ENCODE measurements at regions not wholly inside any gene's neighbourhood (a gene's known extent, or its start where the extent isn't known, plus 50 kb on each side); places are given as distances from the start of the nearest gene placed in this dataset.

GRCh38 chr9:106535439-106535838, 327.5 kb upstream of the ZNF462 start:
- Mint-ChIP-seq H3K27me3 (ENCODE audit: low read depth) (no peaks in the 10 kb centered on the region), H3K27ac (no peak overlapping the region), H3K9me3 (no peaks in the 10 kb centered on the region), H3K4me1 (peaks cover 6% of the 10 kb centered on the region), H3K36me3 (no peaks in the 10 kb centered on the region), H3K4me3 (no peak overlapping the region)
- DNase-seq (ENCODE audit: low spot score) (no peak), ATAC-seq (no peak)
- POLR2A ChIA-PET, result interaction anchor here (0.6 to 1.0 kb wide), 2 partner anchors 11 to 328 kb away, joined by 3 to 4 read pairs; no protein-coding TSS in a partner anchor
- no peak for TF ChIP-seq HMGXB4 (CRISPR knock-in tag; IDR thresholded peaks at IDR 0.05)
- CTCF ChIA-PET, result no interaction called here

DNA sequence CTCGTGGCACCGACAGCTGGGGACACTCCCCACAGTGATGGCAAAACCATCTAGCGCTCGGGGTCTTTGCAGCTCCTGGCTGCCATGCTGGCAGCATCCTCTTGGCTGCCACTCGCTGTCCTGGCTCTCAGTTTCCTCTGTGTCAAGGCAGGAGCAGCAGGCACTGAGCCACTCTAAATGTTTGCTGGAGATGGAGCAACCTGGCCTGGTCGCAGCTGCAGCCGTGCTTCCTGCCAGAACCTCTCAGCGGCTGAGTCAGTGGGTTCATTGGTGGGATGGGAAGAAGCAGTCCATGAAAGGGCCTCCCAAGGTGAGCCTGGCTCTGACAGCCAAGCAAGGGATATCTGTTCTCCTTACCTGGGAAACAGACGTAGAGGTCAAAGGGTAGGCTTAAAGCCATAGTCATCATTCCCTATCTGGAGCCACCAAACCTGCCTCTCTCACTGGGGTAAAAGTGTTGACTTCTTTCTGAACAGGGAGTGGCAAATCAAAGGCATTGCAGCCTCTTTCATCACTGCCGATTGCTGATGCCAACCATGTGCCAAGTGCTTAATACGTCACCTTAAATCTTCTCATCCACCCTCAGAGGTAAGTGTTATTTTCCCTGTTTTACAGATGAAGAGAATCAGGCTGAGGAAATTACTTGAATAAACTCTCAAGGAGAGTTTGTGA, 304.8 kb upstream of the ZNF462 start:
- Mint-ChIP-seq H3K27ac (no peak overlapping the region), H3K4me1 (0 out of 2 replicates have a peak, but pooled peaks cover 5% of the 10 kb centered on the region), H3K4me3 (no peak overlapping the region), H3K9me3 (peaks cover 34% of the 10 kb centered on the region), H3K27me3 (ENCODE audit: low read depth) (no peaks in the 10 kb centered on the region), H3K36me3 (peaks cover 14% of the 10 kb centered on the region)
- ATAC-seq (no peak), DNase-seq (ENCODE audit: low spot score) (no peak)
- CTCF ChIA-PET, result no interaction called here
- TF ChIP-seq ETV6 (CRISPR knock-in tag; IDR thresholded peaks at IDR 0.05) (no peak), GABPB1 (CRISPR knock-in tag; IDR thresholded peaks at IDR 0.05) (no peak), CREM (CRISPR knock-in tag; IDR thresholded peaks at IDR 0.05) (no peak), PRRX2 (CRISPR knock-in tag; IDR thresholded peaks at IDR 0.05) (no peak), IRF2 (CRISPR knock-in tag; IDR thresholded peaks at IDR 0.05; ENCODE audit: borderline replicate concordance, low read depth) (no peak), EMX1 (CRISPR knock-in tag; IDR thresholded peaks at IDR 0.05) (no peak), ZNF423 (CRISPR knock-in tag; IDR thresholded peaks at IDR 0.05) (no peak), CTCF (IDR thresholded peaks at IDR 0.05) (no peak), NR3C1 (CRISPR knock-in tag; conservative IDR thresholded peaks at IDR 0.05; ENCODE audit: low read depth) (no peak), NFATC4 (CRISPR knock-in tag; IDR thresholded peaks at IDR 0.05) (no peak), FOXP4 (CRISPR knock-in tag; IDR thresholded peaks at IDR 0.05) (no peak), E2F1 (CRISPR knock-in tag; IDR thresholded peaks at IDR 0.05) (no peak), USF1 (CRISPR knock-in tag; IDR thresholded peaks at IDR 0.05) (no peak), ZNF317 (CRISPR knock-in tag; IDR thresholded peaks at IDR 0.05; ENCODE audit: borderline replicate concordance, low read depth) (no peak)
- TF ChIP-seq, protein P1, sequence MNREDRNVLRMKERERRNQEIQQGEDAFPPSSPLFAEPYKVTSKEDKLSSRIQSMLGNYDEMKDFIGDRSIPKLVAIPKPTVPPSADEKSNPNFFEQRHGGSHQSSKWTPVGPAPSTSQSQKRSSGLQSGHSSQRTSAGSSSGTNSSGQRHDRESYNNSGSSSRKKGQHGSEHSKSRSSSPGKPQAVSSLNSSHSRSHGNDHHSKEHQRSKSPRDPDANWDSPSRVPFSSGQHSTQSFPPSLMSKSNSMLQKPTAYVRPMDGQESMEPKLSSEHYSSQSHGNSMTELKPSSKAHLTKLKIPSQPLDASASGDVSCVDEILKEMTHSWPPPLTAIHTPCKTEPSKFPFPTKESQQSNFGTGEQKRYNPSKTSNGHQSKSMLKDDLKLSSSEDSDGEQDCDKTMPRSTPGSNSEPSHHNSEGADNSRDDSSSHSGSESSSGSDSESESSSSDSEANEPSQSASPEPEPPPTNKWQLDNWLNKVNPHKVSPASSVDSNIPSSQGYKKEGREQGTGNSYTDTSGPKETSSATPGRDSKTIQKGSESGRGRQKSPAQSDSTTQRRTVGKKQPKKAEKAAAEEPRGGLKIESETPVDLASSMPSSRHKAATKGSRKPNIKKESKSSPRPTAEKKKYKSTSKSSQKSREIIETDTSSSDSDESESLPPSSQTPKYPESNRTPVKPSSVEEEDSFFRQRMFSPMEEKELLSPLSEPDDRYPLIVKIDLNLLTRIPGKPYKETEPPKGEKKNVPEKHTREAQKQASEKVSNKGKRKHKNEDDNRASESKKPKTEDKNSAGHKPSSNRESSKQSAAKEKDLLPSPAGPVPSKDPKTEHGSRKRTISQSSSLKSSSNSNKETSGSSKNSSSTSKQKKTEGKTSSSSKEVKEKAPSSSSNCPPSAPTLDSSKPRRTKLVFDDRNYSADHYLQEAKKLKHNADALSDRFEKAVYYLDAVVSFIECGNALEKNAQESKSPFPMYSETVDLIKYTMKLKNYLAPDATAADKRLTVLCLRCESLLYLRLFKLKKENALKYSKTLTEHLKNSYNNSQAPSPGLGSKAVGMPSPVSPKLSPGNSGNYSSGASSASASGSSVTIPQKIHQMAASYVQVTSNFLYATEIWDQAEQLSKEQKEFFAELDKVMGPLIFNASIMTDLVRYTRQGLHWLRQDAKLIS (CRISPR knock-in tag; IDR thresholded peaks at IDR 0.05; ENCODE audit: borderline replicate concordance), result no peak
- POLR2A ChIA-PET, result no interaction called here

All from WTC11 (cell line).